K562 (cell line): ENCODE measurements at regions not wholly inside any gene's neighbourhood (a gene's known extent, or its start where the extent isn't known, plus 50 kb on each side); places are given as distances from the start of the nearest gene placed in this dataset.

ENCODE experiments used
- ATAC-seq: fragments of 200-7000 bp; cut with Tn5 transposase; 3 replicates; pipeline ENCODE4 v1.9.1; 2020; ENCODE audit warnings: moderate library complexity
- BruUV-seq: library from RNA; stranded (reverse); fragments of 400-500 nt; replicated peaks from 2 replicates; lab custom pipeline; 2021; lab: Mats Ljungman, UMichigan
- CTCF ChIA-PET: fragments of 300-600 bp; formaldehyde crosslinking; extraction: SDS; loops from one replicate; lab custom pipeline; 2021; ENCODE audit warnings: low intra/inter-chr PET ratio; lab: Yijun Ruan, JAX
- POLR2A ChIA-PET: fragments of 300-600, 350-650 bp; sonication (Branson Sonifier 250); formaldehyde crosslinking; extraction: SDS; loops from one replicate; lab custom pipeline; 2021; ENCODE audit warnings: antibody characterized with exemption, inconsistent platforms; lab: Yijun Ruan, JAX
- DNase-seq, 4 experiments: peaks; one replicate each; pipeline versions ENCODE4 v3.0.0 to v3.0.0-alpha.2; 2011 to 2018; ENCODE audit warnings: low spot score in 3 of 4, mixed read lengths in 3 of 4; ENCODE audit errors: extremely low read depth in 1 of 4
- FAIRE-seq: peaks from 2 replicates; lab custom pipeline; 2011; peaks lifted over from hg19 to GRCh38; lab: Jason Lieb, UNC
- H2AFZ ChIP-seq: 2 replicates; pipeline ENCODE4 v1.6.0; 2011; ENCODE audit warnings: low read depth, low read length, control low read depth, inconsistent platforms
- H3K27ac ChIP-seq: fragments of 200-600 bp; 3 replicates; pipeline ENCODE4 v1.8.0; 2011; ENCODE audit warnings: low read depth, mild to moderate bottlenecking, control low read depth, inconsistent platforms, low read length, moderate library complexity, mixed read lengths; ENCODE audit errors: extremely low read depth
- H3K27me3 ChIP-seq, 2 experiments: fragments of 300-600 bp in 1 of 2; 2 replicates in 1 of 2; 3 replicates in 1 of 2; pipeline versions ENCODE4 v1.6.0 to v1.8.0; 2011; ENCODE audit warnings: inconsistent platforms in 2 of 2, low read length in 2 of 2, mild to moderate bottlenecking in 1 of 2, mixed read lengths in 1 of 2, moderate library complexity in 1 of 2; ENCODE audit not compliant: control insufficient read depth in 2 of 2, insufficient read depth in 2 of 2
- H3K36me3 ChIP-seq: fragments of 300-600 bp; 3 replicates; pipeline ENCODE4 v1.8.0; 2011; ENCODE audit warnings: mild to moderate bottlenecking, low read length, inconsistent platforms; ENCODE audit not compliant: control insufficient read depth, insufficient read depth
- H3K4me1 ChIP-seq, 2 experiments: fragments of 200-600 bp in 1 of 2; replicated peaks in 1 of 2; 2 replicates in 1 of 2; 3 replicates in 1 of 2; pipeline versions ENCODE4 v1.5.1 to v1.8.0; 2011; ENCODE audit warnings: inconsistent platforms in 2 of 2, low read length in 2 of 2, mild to moderate bottlenecking in 1 of 2, mixed read lengths in 1 of 2, moderate library complexity in 1 of 2; ENCODE audit not compliant: control insufficient read depth in 2 of 2, insufficient read depth in 2 of 2
- H3K4me2 ChIP-seq: 2 replicates; pipeline ENCODE4 v1.6.1; 2011; ENCODE audit warnings: low read length, control low read depth, inconsistent platforms, mixed read lengths; ENCODE audit not compliant: insufficient read depth
- H3K4me3 ChIP-seq: fragments of 200-600 bp; sonication (generic), shearing (Covaris generic); 2 replicates; pipeline ENCODE4 v1.5.1; 2016; ENCODE audit warnings: control low read depth, inconsistent platforms
- H3K79me2 ChIP-seq: fragments of 200-600 bp; 3 replicates; pipeline ENCODE4 v1.8.0; 2011; ENCODE audit warnings: low read length, inconsistent platforms; ENCODE audit not compliant: control insufficient read depth, insufficient read depth
- H3K9ac ChIP-seq, 2 experiments: 2 replicates each; pipeline versions ENCODE4 v1.6.0 to v1.6.1; 2011; ENCODE audit warnings: low read depth in 2 of 2, low read length in 2 of 2, control low read depth in 1 of 2, inconsistent platforms in 1 of 2, mild to moderate bottlenecking in 1 of 2, mixed read lengths in 1 of 2; ENCODE audit not compliant: insufficient read depth in 1 of 2
- H3K9me1 ChIP-seq: one replicate; pipeline ENCODE4 v1.6.0; 2011; ENCODE audit warnings: inconsistent platforms, mild to moderate bottlenecking, low read length, moderate library complexity; ENCODE audit not compliant: control insufficient read depth, insufficient read depth
- H3K9me3 ChIP-seq: replicated peaks from 2 replicates; pipeline ENCODE4 v1.5.1; 2011; ENCODE audit warnings: low read depth, low read length, inconsistent platforms; ENCODE audit not compliant: control insufficient read depth, insufficient read depth
- H4K20me1 ChIP-seq: replicated peaks from 2 replicates; pipeline ENCODE4 v1.6.1; 2011; ENCODE audit warnings: low read length, inconsistent platforms, mixed read lengths; ENCODE audit not compliant: control insufficient read depth, insufficient read depth
- BRF1 ChIP-seq: IDR thresholded peaks from 3 replicates; pipeline ENCODE4 v1.6.1; 2011; ENCODE audit warnings: borderline replicate concordance, mild to moderate bottlenecking; ENCODE audit not compliant: insufficient read length; ENCODE audit errors: extremely low read depth
- CBX8 ChIP-seq: fragments of 200-600 bp; sonication (generic); IDR thresholded peaks from 2 replicates; pipeline ENCODE4 v1.6.1; 2012; ENCODE audit warnings: borderline replicate concordance, mixed run types, low read depth, mild to moderate bottlenecking, moderate library complexity, mixed read lengths, low read length, control low read depth, inconsistent platforms; ENCODE audit not compliant: poor library complexity, severe bottlenecking; ENCODE audit errors: extremely low read depth
- CREB3L1 ChIP-seq: fragments of 450-650 bp; IDR thresholded peaks from 2 replicates; pipeline ENCODE4 v1.6.1; 2014; ENCODE audit warnings: low read depth, mild to moderate bottlenecking, moderate library complexity, borderline replicate concordance
- CREB5 ChIP-seq: fragments of 250-450 bp; sonication (Bioruptor Pico); IDR thresholded peaks from 2 replicates; pipeline ENCODE4 v1.5.0; 2020; ENCODE audit warnings: mild to moderate bottlenecking
- CREBBP ChIP-seq: IDR thresholded peaks from one replicate; pipeline ENCODE4 v1.6.1; 2012; ENCODE audit warnings: low read depth, mild to moderate bottlenecking, control low read depth, inconsistent platforms, low read length
- ETV1 ChIP-seq: fragments of 450-650 bp; conservative IDR thresholded peaks from 2 replicates; pipeline ENCODE4 v1.6.1; 2016; ENCODE audit warnings: missing genetic modification characterization, control low read depth, low read depth, missing compliant biosample characterization
- MIER1 ChIP-seq: fragments of 450-650 bp; IDR thresholded peaks from 2 replicates; pipeline ENCODE4 v1.6.1; 2016; ENCODE audit warnings: antibody characterized with exemption, mild to moderate bottlenecking, low read depth
- NFIC ChIP-seq: fragments of 450-650 bp; IDR thresholded peaks from 2 replicates; pipeline ENCODE4 v1.6.1; 2017; ENCODE audit warnings: mild to moderate bottlenecking, inconsistent platforms
- SMAD2 ChIP-seq: fragments of 150-350 bp; IDR thresholded peaks from 2 replicates; pipeline ENCODE4 v1.6.1; 2014; ENCODE audit warnings: low read depth, mild to moderate bottlenecking, low read length
- SMARCB1 ChIP-seq: IDR thresholded peaks from 2 replicates; pipeline ENCODE4 v1.6.1; 2011; ENCODE audit warnings: improper control_type of control experiment, low read depth; ENCODE audit not compliant: insufficient read length
- SRSF9 ChIP-seq: fragments of 200-400 bp; formaldehyde crosslinking; IDR thresholded peaks from 2 replicates; pipeline ENCODE4 v1.6.1; 2017; ENCODE audit warnings: low read depth, low read length, borderline replicate concordance
- TAF9B ChIP-seq: fragments of 450-650 bp; IDR thresholded peaks from 2 replicates; pipeline ENCODE4 v1.6.1; 2018; ENCODE audit warnings: mild to moderate bottlenecking; ENCODE audit not compliant: partially characterized antibody
- TCFL5 ChIP-seq: fragments of 250-450 bp; sonication (Bioruptor Pico); conservative IDR thresholded peaks from 2 replicates; pipeline ENCODE4 v1.6.1; 2021; ENCODE audit warnings: mild to moderate bottlenecking, moderate library complexity, matching md5 sums
- ZNF518B ChIP-seq: fragments of 250-450 bp; sonication (Bioruptor Pico); IDR thresholded peaks from 2 replicates; pipeline ENCODE4 v1.5.0; 2021; ENCODE audit warnings: mild to moderate bottlenecking, moderate library complexity
- WGBS: fragments of 100-300 bp; shearing (Covaris generic); methylation state at CpG from one replicate; pipeline ENCODE4 v1.1.6; 2016; ENCODE audit warnings: low coverage, mixed read lengths; ENCODE audit not compliant: insufficient coverage; ENCODE audit errors: missing lambda C conversion rate; 5-methylcytosine and 5-hydroxymethylcytosine counted together
- in situ Hi-C: fragments of 300-500 bp; cut with MboI; formaldehyde crosslinking; loops from 4 replicates; pipeline ENCODE4 v1.15.0; 2018; ENCODE audit warnings: inconsistent platforms, mixed read lengths
- intact Hi-C: fragments of 100-400 bp; cut with micrococcal nuclease; formaldehyde crosslinking; loops from 2 replicates; pipeline ENCODE4 v1.14.2; 2022
- TF ChIP-seq, protein P1 (sequence below): fragments of 250-450 bp; sonication (Bioruptor Pico); IDR thresholded peaks from 2 replicates; pipeline ENCODE4 v1.5.0; 2022; ENCODE audit warnings: mild to moderate bottlenecking

DNA sequence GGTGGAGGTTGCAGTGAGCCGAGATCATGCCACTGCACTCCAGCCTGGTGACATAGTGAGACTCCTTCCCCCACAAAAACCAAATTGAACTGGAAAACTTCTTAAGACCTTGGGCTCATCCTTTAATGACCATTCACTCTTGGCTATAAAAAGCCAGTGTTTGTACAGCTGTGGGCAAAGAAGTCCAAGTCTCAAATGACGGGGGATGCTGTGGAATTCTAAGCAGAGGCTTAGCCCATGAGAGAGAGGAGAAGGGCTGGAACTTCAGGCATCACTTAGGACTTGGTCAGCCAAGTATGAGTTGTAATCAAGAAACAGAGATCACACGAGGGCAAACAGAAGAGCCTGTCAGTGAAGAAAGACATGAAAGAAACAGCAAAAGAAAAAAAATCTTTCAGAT, 79.3 kb upstream of the POU3F3 start:
- H3K9ac ChIP-seq = no peak overlapping the region
- H3K4me1 ChIP-seq = no peaks in the 10 kb centered on the region
- 0% methylated on average over 3 of the region's 3 CpGs for WGBS
- H2AFZ ChIP-seq = no peak overlapping the region
- intact Hi-C loops = no loop called here
- no peaks in the 10 kb centered on the region for H4K20me1 ChIP-seq
- FAIRE-seq (no peak), DNase-seq (no peak), ATAC-seq (no peak)
- H3K4me3 ChIP-seq = no peak overlapping the region
- H3K27ac ChIP-seq = no peak overlapping the region
- H3K27me3 ChIP-seq = no peaks in the 10 kb centered on the region
- H3K9me3 ChIP-seq = no peaks in the 10 kb centered on the region
- no peaks in the 10 kb centered on the region for H3K9me1 ChIP-seq
- ChIA-PET POLR2A (no interaction called here), CTCF (no interaction called here)
- H3K79me2 ChIP-seq = no peaks in the 10 kb centered on the region
- in situ Hi-C loops = no loop called here
- no TSS peak for BruUV-seq
- H3K36me3 ChIP-seq = no peaks in the 10 kb centered on the region
- no peak overlapping the region for H3K4me2 ChIP-seq
- no peak for TF ChIP-seq CREBBP
- no peak for TF ChIP-seq CREB5 (CRISPR knock-in tag)
- TF ChIP-seq ETV1 (tag) = no peak
- TF ChIP-seq TCFL5 = no peak
- no peak for TF ChIP-seq CBX8
- TF ChIP-seq SMARCB1 = no peak
- TF ChIP-seq MIER1 = no peak
- TF ChIP-seq BRF1 = no peak
- no peak for TF ChIP-seq SMAD2
- no peak for TF ChIP-seq ZNF518B (CRISPR knock-in tag)
- TF ChIP-seq SRSF9 = no peak
- TF ChIP-seq, protein P1, sequence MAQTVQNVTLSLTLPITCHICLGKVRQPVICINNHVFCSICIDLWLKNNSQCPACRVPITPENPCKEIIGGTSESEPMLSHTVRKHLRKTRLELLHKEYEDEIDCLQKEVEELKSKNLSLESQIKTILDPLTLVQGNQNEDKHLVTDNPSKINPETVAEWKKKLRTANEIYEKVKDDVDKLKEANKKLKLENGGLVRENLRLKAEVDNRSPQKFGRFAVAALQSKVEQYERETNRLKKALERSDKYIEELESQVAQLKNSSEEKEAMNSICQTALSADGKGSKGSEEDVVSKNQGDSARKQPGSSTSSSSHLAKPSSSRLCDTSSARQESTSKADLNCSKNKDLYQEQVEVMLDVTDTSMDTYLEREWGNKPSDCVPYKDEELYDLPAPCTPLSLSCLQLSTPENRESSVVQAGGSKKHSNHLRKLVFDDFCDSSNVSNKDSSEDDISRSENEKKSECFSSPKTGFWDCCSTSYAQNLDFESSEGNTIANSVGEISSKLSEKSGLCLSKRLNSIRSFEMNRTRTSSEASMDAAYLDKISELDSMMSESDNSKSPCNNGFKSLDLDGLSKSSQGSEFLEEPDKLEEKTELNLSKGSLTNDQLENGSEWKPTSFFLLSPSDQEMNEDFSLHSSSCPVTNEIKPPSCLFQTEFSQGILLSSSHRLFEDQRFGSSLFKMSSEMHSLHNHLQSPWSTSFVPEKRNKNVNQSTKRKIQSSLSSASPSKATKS (CRISPR knock-in tag) = no peak
- TF ChIP-seq TAF9B = no peak
- no peak for TF ChIP-seq NFIC
- TF ChIP-seq CREB3L1 = no peak
